ENCODE measurements at regions not wholly inside any gene's neighbourhood (a gene's known extent, or its start where the extent isn't known, plus 50 kb on each side); places are given as distances from the start of the nearest gene placed in this dataset.

- DNase-seq: no peak
These were observed 58.9 kb upstream of the BZW1 start for GRCh38 chr2:200752835-200753234.

GRCh38 chr2:200756618-200757321 lies 54.9 kb upstream of the BZW1 start:
- no peak for DNase-seq

DNA sequence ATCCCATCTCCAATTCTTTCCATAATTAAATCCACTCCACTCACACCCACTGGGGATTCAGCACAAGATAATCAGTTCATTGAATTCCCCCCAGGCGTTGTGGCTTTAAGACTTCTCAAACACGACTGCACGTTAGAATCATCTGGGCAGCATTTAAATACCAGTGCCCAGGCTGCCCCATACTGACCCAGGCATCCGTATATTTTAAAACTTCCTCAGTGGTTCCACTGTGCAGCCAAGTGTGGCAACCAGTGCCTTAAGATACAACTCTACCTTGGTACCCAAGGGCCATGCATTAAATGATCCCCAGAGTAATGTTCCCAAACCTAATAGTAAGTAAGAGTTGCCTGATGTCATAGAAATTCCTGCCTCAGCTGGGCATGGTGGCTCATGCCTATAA lies 54.3 kb upstream of the BZW1 start:
- no peak for DNase-seq

GRCh38 chr2:200758341-200758740 lies 53.4 kb upstream of the BZW1 start:
- DNase-seq: no peak

DNA sequence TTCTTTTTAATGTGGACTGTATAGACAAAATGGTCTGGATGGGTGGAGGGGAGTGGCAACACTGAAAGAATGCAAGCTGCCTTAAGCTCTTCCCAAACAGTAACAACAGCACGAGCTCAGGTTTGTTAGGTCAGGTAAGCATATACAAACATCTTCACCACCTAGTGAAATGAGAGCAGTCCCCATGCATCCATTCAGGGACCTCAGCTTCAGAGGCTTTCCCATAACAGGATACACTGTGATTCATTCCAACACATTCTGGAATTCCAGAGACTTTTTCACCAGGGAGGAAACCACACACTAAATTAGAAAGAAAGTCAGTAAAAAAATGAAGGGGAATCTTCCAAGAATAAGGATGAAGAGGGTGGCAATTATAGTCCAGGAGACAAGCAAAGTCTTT lies 50.4 kb upstream of the BZW1 start:
- DNase-seq: no peak
